Activated CD8-positive, alpha-beta memory T cell treated with anti-CD3 and anti-CD28 coated beads, Interleukin-2, amount 10 ng/mL, durations not matched to agents 7 days and 5 days (primary cell): ENCODE measurements at regions not wholly inside any gene's neighbourhood (a gene's known extent, or its start where the extent isn't known, plus 50 kb on each side); places are given as distances from the start of the nearest gene placed in this dataset.

Experiments used
- ATAC-seq: fragments of 150-1000 bp; cut with Tn5 transposase; one replicate; pipeline ENCODE4 v1.10.0; 2021; ENCODE audit warnings: moderate library complexity
- CTCF ChIA-PET: fragments of 350-600 bp; sonication (Branson Sonifier 250); formaldehyde crosslinking; loops from one replicate; lab custom pipeline; 2021; ENCODE audit warnings: antibody characterized with exemption; lab: Charles Lee
- DNase-seq: peaks from one replicate; pipeline ENCODE4 v3.0.0-alpha.2; 2020
- H3K27ac Mint-ChIP-seq: one replicate; pipeline ENCODE4 v1.8.0; 2021; ENCODE audit warnings: mild to moderate bottlenecking, mixed read lengths
- H3K27me3 Mint-ChIP-seq: one replicate; pipeline ENCODE4 v1.8.0; 2021; ENCODE audit warnings: mixed read lengths
- H3K36me3 Mint-ChIP-seq: one replicate; pipeline ENCODE4 v1.8.0; 2021; ENCODE audit warnings: mild to moderate bottlenecking, mixed read lengths
- H3K4me1 Mint-ChIP-seq: one replicate; pipeline ENCODE4 v1.8.0; 2021; ENCODE audit warnings: mixed read lengths
- H3K4me3 Mint-ChIP-seq: one replicate; pipeline ENCODE4 v1.8.0; 2021; ENCODE audit warnings: mild to moderate bottlenecking, moderate library complexity, mixed read lengths
- H3K9me3 Mint-ChIP-seq: one replicate; pipeline ENCODE4 v1.8.0; 2022; ENCODE audit warnings: low read depth, mixed read lengths

- H3K4me3 Mint-ChIP-seq = no peak overlapping the region
- no peaks in the 10 kb centered on the region for H3K36me3 Mint-ChIP-seq
- CTCF ChIA-PET = no interaction called here
- no peaks in the 10 kb centered on the region for H3K9me3 Mint-ChIP-seq
- ATAC-seq (no peak), DNase-seq (no peak)
- no peaks in the 10 kb centered on the region for H3K4me1 Mint-ChIP-seq
- no peaks in the 10 kb centered on the region for H3K27me3 Mint-ChIP-seq
- no peak overlapping the region for H3K27ac Mint-ChIP-seq
Observed at GRCh38 chr20:22922987-22923386, 112.1 kb upstream of the SSTR4 start.

- no peak overlapping the region for H3K4me3 Mint-ChIP-seq
- no peak for ATAC-seq
Observed at GRCh38 chr20:22924046-22924737, 110.9 kb upstream of the SSTR4 start.

GRCh38 chr20:22924949-22925612 is 110.0 kb upstream of the SSTR4 start:
- Mint-ChIP-seq H3K36me3 (no peaks in the 10 kb centered on the region), H3K27me3 (no peaks in the 10 kb centered on the region), H3K4me3 (no peak overlapping the region), H3K9me3 (no peaks in the 10 kb centered on the region), H3K4me1 (no peaks in the 10 kb centered on the region), H3K27ac (no peak overlapping the region)
- CTCF ChIA-PET = no interaction called here
- ATAC-seq (no peak), DNase-seq (no peak)

More at GRCh38 chr20:22924046-22924737, 110.9 kb upstream of the SSTR4 start:
- Mint-ChIP-seq H3K27ac (no peak overlapping the region), H3K4me1 (no peaks in the 10 kb centered on the region), H3K9me3 (no peaks in the 10 kb centered on the region), H3K27me3 (no peaks in the 10 kb centered on the region), H3K36me3 (no peaks in the 10 kb centered on the region)
- CTCF ChIA-PET = no interaction called here
- DNase-seq = no peak

- no peak for ATAC-seq
- CTCF ChIA-PET = no interaction called here
- H3K27me3 Mint-ChIP-seq = no peaks in the 10 kb centered on the region
- no peak overlapping the region for H3K4me3 Mint-ChIP-seq
- no peaks in the 10 kb centered on the region for H3K9me3 Mint-ChIP-seq
- H3K36me3 Mint-ChIP-seq = no peaks in the 10 kb centered on the region
- H3K4me1 Mint-ChIP-seq = no peaks in the 10 kb centered on the region
- no peak overlapping the region for H3K27ac Mint-ChIP-seq
- DNase-seq = no peak
Observed at GRCh38 chr20:22925613-22925983, 109.5 kb upstream of the SSTR4 start.

GRCh38 chr20:22927537-22927936 is 107.6 kb upstream of the SSTR4 start:
- no peak overlapping the region for H3K4me3 Mint-ChIP-seq
- DNase-seq = no peak
- CTCF ChIA-PET = no interaction called here
- H3K36me3 Mint-ChIP-seq = no peaks in the 10 kb centered on the region
- ATAC-seq = no peak
- H3K27me3 Mint-ChIP-seq = no peaks in the 10 kb centered on the region
- no peaks in the 10 kb centered on the region for H3K9me3 Mint-ChIP-seq
- no peak overlapping the region for H3K27ac Mint-ChIP-seq
- H3K4me1 Mint-ChIP-seq = no peaks in the 10 kb centered on the region

GRCh38 chr20:22928679-22929078 is 106.4 kb upstream of the SSTR4 start:
- CTCF ChIA-PET = no interaction called here
- ATAC-seq = no peak

GRCh38 chr20:22929661-22930060 is 105.5 kb upstream of the SSTR4 start:
- H3K9me3 Mint-ChIP-seq = no peaks in the 10 kb centered on the region

More at GRCh38 chr20:22928679-22929078, 106.4 kb upstream of the SSTR4 start:
- H3K27me3 Mint-ChIP-seq = no peaks in the 10 kb centered on the region
- H3K9me3 Mint-ChIP-seq = no peaks in the 10 kb centered on the region
- no peak for DNase-seq
- H3K4me1 Mint-ChIP-seq = no peaks in the 10 kb centered on the region
- H3K36me3 Mint-ChIP-seq = no peaks in the 10 kb centered on the region
- H3K27ac Mint-ChIP-seq = no peak overlapping the region
- no peak overlapping the region for H3K4me3 Mint-ChIP-seq

GRCh38 chr20:22931653-22932608 is 103.2 kb upstream of the SSTR4 start:
- Mint-ChIP-seq H3K36me3 (no peaks in the 10 kb centered on the region), H3K27me3 (no peaks in the 10 kb centered on the region), H3K27ac (no peak overlapping the region), H3K4me3 (no peak overlapping the region), H3K9me3 (no peaks in the 10 kb centered on the region), H3K4me1 (no peaks in the 10 kb centered on the region)
- ATAC-seq (no peak), DNase-seq (no peak)
- CTCF ChIA-PET = no interaction called here

More at GRCh38 chr20:22929661-22930060, 105.5 kb upstream of the SSTR4 start:
- CTCF ChIA-PET = no interaction called here
- ATAC-seq = no peak
- Mint-ChIP-seq H3K36me3 (no peaks in the 10 kb centered on the region), H3K4me3 (no peak overlapping the region), H3K27ac (no peak overlapping the region), H3K4me1 (no peaks in the 10 kb centered on the region), H3K27me3 (no peaks in the 10 kb centered on the region)
- DNase-seq = no peak

GRCh38 chr20:22939181-22939580 is 95.9 kb upstream of the SSTR4 start:
- no peak for DNase-seq
- Mint-ChIP-seq H3K4me3 (no peak overlapping the region), H3K4me1 (no peaks in the 10 kb centered on the region), H3K27me3 (no peaks in the 10 kb centered on the region), H3K9me3 (no peaks in the 10 kb centered on the region), H3K27ac (no peak overlapping the region), H3K36me3 (no peaks in the 10 kb centered on the region)
- no peak for ATAC-seq
- CTCF ChIA-PET = no interaction called here

GRCh38 chr20:22940350-22940749 is 94.8 kb upstream of the SSTR4 start:
- H3K4me1 Mint-ChIP-seq = no peaks in the 10 kb centered on the region
- H3K9me3 Mint-ChIP-seq = no peaks in the 10 kb centered on the region
- no peak overlapping the region for H3K27ac Mint-ChIP-seq
- CTCF ChIA-PET = no interaction called here
- H3K4me3 Mint-ChIP-seq = no peak overlapping the region
- DNase-seq = no peak
- ATAC-seq = no peak
- H3K27me3 Mint-ChIP-seq = no peaks in the 10 kb centered on the region
- H3K36me3 Mint-ChIP-seq = no peaks in the 10 kb centered on the region

- no peak overlapping the region for H3K4me3 Mint-ChIP-seq
- H3K9me3 Mint-ChIP-seq = no peaks in the 10 kb centered on the region
- DNase-seq (no peak), ATAC-seq (no peak)
- CTCF ChIA-PET = no interaction called here
- H3K36me3 Mint-ChIP-seq = no peaks in the 10 kb centered on the region
- no peaks in the 10 kb centered on the region for H3K27me3 Mint-ChIP-seq
- H3K27ac Mint-ChIP-seq = no peak overlapping the region
- H3K4me1 Mint-ChIP-seq = no peaks in the 10 kb centered on the region
Observed at GRCh38 chr20:22941550-22941949, 93.6 kb upstream of the SSTR4 start.

GRCh38 chr20:22942742-22943141 is 92.4 kb upstream of the SSTR4 start:
- Mint-ChIP-seq H3K27me3 (no peaks in the 10 kb centered on the region), H3K36me3 (no peaks in the 10 kb centered on the region), H3K9me3 (no peaks in the 10 kb centered on the region), H3K4me3 (no peak overlapping the region), H3K4me1 (no peaks in the 10 kb centered on the region), H3K27ac (no peak overlapping the region)
- CTCF ChIA-PET = no interaction called here
- no peak for ATAC-seq
- DNase-seq = no peak

- no peaks in the 10 kb centered on the region for H3K36me3 Mint-ChIP-seq
- H3K27ac Mint-ChIP-seq = no peak overlapping the region
- H3K4me3 Mint-ChIP-seq = no peak overlapping the region
- no peaks in the 10 kb centered on the region for H3K9me3 Mint-ChIP-seq
- ATAC-seq = no peak
- H3K27me3 Mint-ChIP-seq = no peaks in the 10 kb centered on the region
- CTCF ChIA-PET = no interaction called here
- no peak for DNase-seq
- H3K4me1 Mint-ChIP-seq = no peaks in the 10 kb centered on the region
Observed at GRCh38 chr20:22944062-22944461, 91.0 kb upstream of the SSTR4 start.
